SK-N-SH (cell line): ENCODE measurements at regions not wholly inside any gene's neighbourhood (a gene's known extent, or its start where the extent isn't known, plus 50 kb on each side); places are given as distances from the start of the nearest gene placed in this dataset.
A peak's percentile ranks its signal among the peaks of the same experiment; 100 is the strongest.

Source experiments
- CTCF ChIA-PET: fragments of 300-600, 350-600 bp; formaldehyde crosslinking; extraction: SDS; loops from one replicate; lab custom pipeline; 2021; lab: Yijun Ruan, JAX
- POLR2A ChIA-PET: fragments of 350-600 bp; sonication (Branson Sonifier 250); formaldehyde crosslinking; extraction: SDS; loops from one replicate; lab custom pipeline; 2020; ENCODE audit warnings: antibody characterized with exemption, inconsistent platforms; lab: Yijun Ruan, JAX
- DNase-seq: peaks from one replicate; pipeline ENCODE4 v3.0.0; 2012
- H2AFZ ChIP-seq: fragments of 200-600 bp; sonication (generic); 2 replicates; pipeline ENCODE4 v1.8.1; 2016; ENCODE audit warnings: antibody characterized with exemption, mild to moderate bottlenecking, low read depth
- H3F3A ChIP-seq: fragments of 200-600 bp; sonication (generic); replicated peaks from 2 replicates; pipeline ENCODE3; 2016; ENCODE audit warnings: antibody characterized with exemption, mild to moderate bottlenecking; ENCODE audit not compliant: insufficient read depth
- H3K27ac ChIP-seq, 2 experiments: fragments of 200-500 bp in 1 of 2; fragments of 200-600 bp in 1 of 2; sonication (Bioruptor generic) in 1 of 2; sonication (generic), shearing (Covaris generic) in 1 of 2; 2 replicates each; pipeline versions ENCODE4 v1.5.1 to v1.6.1; 2014 to 2016; ENCODE audit warnings: low read depth in 2 of 2, inconsistent platforms in 1 of 2, low read length in 1 of 2, mild to moderate bottlenecking in 1 of 2, mixed read lengths in 1 of 2
- H3K27me3 ChIP-seq: fragments of 200-600 bp; sonication (generic), shearing (Covaris generic); 2 replicates; pipeline ENCODE4 v1.6.1; 2016; ENCODE audit warnings: mixed run types; ENCODE audit not compliant: insufficient read depth
- H3K36me3 ChIP-seq, 2 experiments: fragments of 200-500 bp in 1 of 2; fragments of 200-600 bp in 1 of 2; sonication (Bioruptor generic) in 1 of 2; sonication (generic) in 1 of 2; replicated peaks in 1 of 2; 2 replicates each; pipeline versions ENCODE3 to v1.5.1; 2014 to 2016; ENCODE audit warnings: low read length in 1 of 2, mild to moderate bottlenecking in 1 of 2; ENCODE audit not compliant: insufficient read depth in 2 of 2, control insufficient read depth in 1 of 2
- H3K4me1 ChIP-seq, 2 experiments: fragments of 200-500 bp in 1 of 2; fragments of 200-600 bp in 1 of 2; sonication (Bioruptor generic) in 1 of 2; sonication (generic), shearing (Covaris generic) in 1 of 2; 2 replicates each; pipeline versions ENCODE4 v1.5.1 to v1.6.1; 2014 to 2016; ENCODE audit warnings: low read depth in 1 of 2, low read length in 1 of 2, mixed run types in 1 of 2; ENCODE audit not compliant: insufficient read depth in 2 of 2, control insufficient read depth in 1 of 2
- H3K4me2 ChIP-seq: fragments of 200-600 bp; sonication (generic), shearing (Covaris generic); 2 replicates; pipeline ENCODE4 v1.6.1; 2017; ENCODE audit warnings: mixed run types
- H3K4me3 ChIP-seq, 2 experiments: fragments of 200-500 bp in 1 of 2; fragments of 200-600 bp in 1 of 2; sonication (Bioruptor generic) in 1 of 2; sonication (generic), shearing (Covaris generic) in 1 of 2; 2 replicates each; pipeline versions ENCODE4 v1.5.1 to v1.8.1; 2014 to 2016; ENCODE audit warnings: low read depth in 2 of 2, inconsistent platforms in 1 of 2, low read length in 1 of 2, mild to moderate bottlenecking in 1 of 2, mixed read lengths in 1 of 2, moderate library complexity in 1 of 2
- H3K79me2 ChIP-seq: fragments of 200-600 bp; sonication (generic); 2 replicates; pipeline ENCODE4 v1.8.1; 2017; ENCODE audit warnings: mild to moderate bottlenecking; ENCODE audit not compliant: insufficient read depth
- H3K9ac ChIP-seq: fragments of 200-600 bp; sonication (generic); 2 replicates; pipeline ENCODE4 v1.6.1; 2017; ENCODE audit warnings: mixed run types
- H3K9me2 ChIP-seq: fragments of 200-600 bp; sonication (generic); 2 replicates; pipeline ENCODE4 v1.6.1; 2017; ENCODE audit warnings: mixed run types
- H3K9me3 ChIP-seq: fragments of 200-600 bp; sonication (generic); 2 replicates; pipeline ENCODE4 v1.6.1; 2017; ENCODE audit warnings: mixed run types, mild to moderate bottlenecking, moderate library complexity
- H4K20me1 ChIP-seq: fragments of 200-600 bp; sonication (generic); 2 replicates; pipeline ENCODE4 v1.6.1; 2017; ENCODE audit warnings: mild to moderate bottlenecking, mixed run types; ENCODE audit not compliant: insufficient read depth
- ELF1 ChIP-seq: IDR thresholded peaks from 2 replicates; pipeline ENCODE4 v1.4.0; 2012
- EP300 ChIP-seq, 2 experiments: IDR thresholded peaks; 2 replicates each; pipeline versions ENCODE4 v1.4.0 to v1.6.1; 2012; ENCODE audit warnings: borderline replicate concordance in 1 of 2, low read depth in 1 of 2, low read length in 1 of 2
- FOSL2 ChIP-seq: IDR thresholded peaks from 2 replicates; pipeline ENCODE4 v1.4.0; 2012; ENCODE audit warnings: low read depth, mild to moderate bottlenecking, moderate library complexity, borderline replicate concordance
- FOXJ3 ChIP-seq: sonication (generic); formaldehyde crosslinking; IDR thresholded peaks from 2 replicates; pipeline ENCODE4 v1.5.1; 2020; ENCODE audit warnings: mild to moderate bottlenecking, missing genetic modification reagents
- FOXM1 ChIP-seq: IDR thresholded peaks from 2 replicates; pipeline ENCODE4 v1.4.0; 2012; ENCODE audit warnings: low read depth, mild to moderate bottlenecking
- GATA2 ChIP-seq: sonication (generic); formaldehyde crosslinking; IDR thresholded peaks from 2 replicates; pipeline ENCODE4 v1.5.0; 2020; ENCODE audit warnings: mild to moderate bottlenecking, missing genetic modification reagents
- IRF3 ChIP-seq: fragments of 150-350 bp; IDR thresholded peaks from 2 replicates; pipeline ENCODE4 v1.6.1; 2016; ENCODE audit warnings: mild to moderate bottlenecking, low read depth, low read length
- MEF2A ChIP-seq: IDR thresholded peaks from 2 replicates; pipeline ENCODE4 v1.4.0; 2012; ENCODE audit warnings: low read depth, borderline replicate concordance
- MXI1 ChIP-seq: IDR thresholded peaks from 2 replicates; pipeline ENCODE4 v1.6.1; 2012; ENCODE audit warnings: mild to moderate bottlenecking, low read depth, low read length, improper control_type of control experiment
- NFIC ChIP-seq: IDR thresholded peaks from 2 replicates; pipeline ENCODE4 v1.4.0; 2012; ENCODE audit warnings: borderline replicate concordance
- NRF1 ChIP-seq: IDR thresholded peaks from 2 replicates; pipeline ENCODE4 v1.6.1; 2012; ENCODE audit warnings: low read depth, mild to moderate bottlenecking, low read length
- POLR2AphosphoS5 ChIP-seq: IDR thresholded peaks from 2 replicates; pipeline ENCODE4 v1.6.1; 2012; ENCODE audit warnings: low read depth, low read length
- RAD21 ChIP-seq: IDR thresholded peaks from 2 replicates; pipeline ENCODE4 v1.6.1; 2012; ENCODE audit warnings: mild to moderate bottlenecking, low read length
- RCOR1 ChIP-seq: fragments of 150-350 bp; IDR thresholded peaks from 2 replicates; pipeline ENCODE4 v1.6.1; 2017; ENCODE audit warnings: antibody characterized with exemption, low read length
- SMC3 ChIP-seq: IDR thresholded peaks from 2 replicates; pipeline ENCODE4 v1.6.1; 2012; ENCODE audit warnings: low read depth, low read length, improper control_type of control experiment
- YY1 ChIP-seq: IDR thresholded peaks from 2 replicates; pipeline ENCODE4 v1.4.0; 2012; ENCODE audit warnings: low read depth, mild to moderate bottlenecking
- WGBS: methylation state at CpG from one replicate; pipeline ENCODE4 v1.1.6; 2017; ENCODE audit warnings: low lambda C conversion rate; 5-methylcytosine and 5-hydroxymethylcytosine counted together
- TF ChIP-seq, protein P1 (sequence below): IDR thresholded peaks from 2 replicates; pipeline ENCODE4 v1.4.0; 2012; ENCODE audit warnings: low read depth

DNA sequence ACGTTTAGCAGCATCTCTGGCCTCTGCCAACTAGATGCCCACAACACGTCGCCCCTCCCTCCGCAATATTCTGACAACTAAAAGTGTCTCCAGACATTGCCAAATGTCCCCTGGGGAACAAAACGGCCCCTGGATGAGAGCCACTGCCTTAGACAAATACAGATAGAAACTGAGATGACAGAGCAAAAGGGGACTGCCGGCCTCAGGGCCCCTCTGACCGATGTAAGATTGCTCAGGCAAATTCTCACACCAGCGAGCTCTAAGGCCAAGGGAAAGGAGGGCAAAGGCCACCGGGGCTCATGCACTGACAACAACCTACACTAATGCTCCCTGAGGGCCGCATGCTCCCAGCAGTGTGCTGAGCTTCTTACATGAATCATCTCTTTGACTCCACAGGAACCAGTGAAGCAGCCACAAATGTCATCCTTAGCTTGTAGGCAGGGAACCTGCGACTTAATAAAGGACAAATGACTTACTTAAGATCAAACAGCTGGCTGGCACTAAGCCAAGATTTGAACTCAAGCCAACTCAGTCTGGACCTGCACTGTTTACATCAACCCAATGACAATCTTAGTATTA is 228.5 kb downstream of the TTC32 start:
- Histone ChIP-seq H3K9me3 (no peaks in the 10 kb centered on the region), H2AFZ (no peak overlapping the region), H3K4me1 (peaks cover 0 to 30% of the 10 kb centered on the region in 2 experiments; a peak in 2 of 4 replicates)
- ChIA-PET POLR2A (no interaction called here), CTCF (interaction anchor here (0.6 kb wide), 1 partner anchor 220 kb away, joined by 3 read pairs; no protein-coding TSS in a partner anchor)
- 34% methylated on average over 11 of the region's 11 CpGs for WGBS
- TF ChIP-seq GATA2 (CRISPR knock-in tag) = no peak
- peak; percentile 21; the same call in 1 of the 2 replicates for TF ChIP-seq NFIC
- TF ChIP-seq, all 33 proteins: peak for 1
- Histone ChIP-seq H3K9ac (no peak overlapping the region), H4K20me1 (no peaks in the 10 kb centered on the region), H3F3A (no peaks in the 10 kb centered on the region), H3K4me3 (no peak overlapping the region), H3K36me3 (no peaks in the 10 kb centered on the region), H3K4me2 (no peak overlapping the region), H3K79me2 (no peaks in the 10 kb centered on the region), H3K27ac (no peak overlapping the region), H3K27me3 (peaks cover 21% of the 10 kb centered on the region; the same call in 1 of the 2 replicates), H3K9me2 (no peaks in the 10 kb centered on the region)
- peak; percentile 33 for DNase-seq

- Histone ChIP-seq H2AFZ (no peak overlapping the region), H3K9me3 (no peaks in the 10 kb centered on the region), H3K79me2 (no peaks in the 10 kb centered on the region), H3K4me1 (peaks cover 0 to 30% of the 10 kb centered on the region in 2 experiments; a peak in 2 of 4 replicates), H4K20me1 (no peaks in the 10 kb centered on the region), H3K9me2 (no peaks in the 10 kb centered on the region), H3K27ac (no peak overlapping the region), H3K36me3 (no peaks in the 10 kb centered on the region), H3K9ac (no peak overlapping the region), H3K27me3 (peaks cover 21% of the 10 kb centered on the region; the same call in 1 of the 2 replicates), H3K4me3 (no peak overlapping the region), H3F3A (no peaks in the 10 kb centered on the region), H3K4me2 (no peak overlapping the region)
- 44% methylated on average over 4 of the region's 4 CpGs for WGBS
- DNase-seq = no peak
- TF ChIP-seq, protein P1, sequence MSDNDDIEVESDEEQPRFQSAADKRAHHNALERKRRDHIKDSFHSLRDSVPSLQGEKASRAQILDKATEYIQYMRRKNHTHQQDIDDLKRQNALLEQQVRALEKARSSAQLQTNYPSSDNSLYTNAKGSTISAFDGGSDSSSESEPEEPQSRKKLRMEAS = no peak
- TF ChIP-seq MXI1 (no peak), EP300 (IDR thresholded peaks at IDR 0.05; ENCODE audit: borderline replicate concordance in 1 of 2, low read depth in 1 of 2, low read length in 1 of 2) (no peak), MEF2A (no peak), RAD21 (no peak), IRF3 (no peak), FOXJ3 (CRISPR knock-in tag) (no peak), POLR2AphosphoS5 (no peak), NRF1 (no peak), FOSL2 (no peak), ELF1 (no peak), SMC3 (no peak), RCOR1 (no peak), FOXM1 (no peak), YY1 (no peak)
- ChIA-PET POLR2A (no interaction called here), CTCF (no interaction called here)
Measured at GRCh38 chr2:19671916-19672315, 229.9 kb downstream of the TTC32 start.
